ENCODE measurements at regions not wholly inside any gene's neighbourhood (a gene's known extent, or its start where the extent isn't known, plus 50 kb on each side); places are given as distances from the start of the nearest gene placed in this dataset.

DNA sequence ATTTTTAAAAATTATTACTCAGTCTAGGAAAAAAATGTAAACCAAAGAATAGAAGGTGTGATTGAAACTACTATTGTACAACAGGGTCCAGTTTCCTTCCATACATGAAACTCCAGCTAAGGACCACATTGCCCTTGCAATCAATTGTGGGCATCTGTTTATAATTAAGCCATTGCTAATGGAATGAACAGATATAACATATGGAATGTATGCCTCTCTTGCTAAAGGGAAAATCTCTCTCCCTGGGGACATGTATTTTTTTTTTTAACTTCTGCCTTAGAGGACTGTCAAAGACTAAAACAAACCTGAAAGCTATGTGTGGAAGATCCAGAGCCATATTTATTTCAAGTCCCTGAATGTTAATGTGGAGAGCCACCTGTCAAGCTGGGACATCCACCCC is 336.8 kb upstream of the MANEA start:
- Histone ChIP-seq H3K4me2 (no peak overlapping the region), H3K4me1 (ENCODE audit: control insufficient read depth in 1 of 2, insufficient read depth in 2 of 2, low read depth in 1 of 2, low read length in 1 of 2) (peaks cover 0 to 3% of the 10 kb centered on the region in 2 experiments; a peak in 2 of 4 replicates), H3K9me3 (no peaks in the 10 kb centered on the region), H2AFZ (ENCODE audit: low read depth) (no peak overlapping the region), H3F3A (replicated peaks; ENCODE audit: insufficient read depth) (no peaks in the 10 kb centered on the region), H3K9ac (no peak overlapping the region), H3K36me3 (replicated peaks in 1 of 2; ENCODE audit: control insufficient read depth in 1 of 2, insufficient read depth in 2 of 2, low read length in 1 of 2) (no peaks in the 10 kb centered on the region), H3K4me3 (ENCODE audit: low read depth in 2 of 2, low read length in 1 of 2) (no peak overlapping the region), H3K79me2 (ENCODE audit: insufficient read depth) (no peaks in the 10 kb centered on the region), H3K9me2 (no peaks in the 10 kb centered on the region), H4K20me1 (ENCODE audit: insufficient read depth) (no peaks in the 10 kb centered on the region), H3K27me3 (ENCODE audit: insufficient read depth) (no peaks in the 10 kb centered on the region), H3K27ac (ENCODE audit: low read depth in 2 of 2, low read length in 1 of 2) (no peak overlapping the region; a peak in 1 of 4 replicates)
- DNase-seq: peak; percentile 58
- ChIA-PET CTCF (no interaction called here), POLR2A (no interaction called here)
- TF ChIP-seq, protein P1, sequence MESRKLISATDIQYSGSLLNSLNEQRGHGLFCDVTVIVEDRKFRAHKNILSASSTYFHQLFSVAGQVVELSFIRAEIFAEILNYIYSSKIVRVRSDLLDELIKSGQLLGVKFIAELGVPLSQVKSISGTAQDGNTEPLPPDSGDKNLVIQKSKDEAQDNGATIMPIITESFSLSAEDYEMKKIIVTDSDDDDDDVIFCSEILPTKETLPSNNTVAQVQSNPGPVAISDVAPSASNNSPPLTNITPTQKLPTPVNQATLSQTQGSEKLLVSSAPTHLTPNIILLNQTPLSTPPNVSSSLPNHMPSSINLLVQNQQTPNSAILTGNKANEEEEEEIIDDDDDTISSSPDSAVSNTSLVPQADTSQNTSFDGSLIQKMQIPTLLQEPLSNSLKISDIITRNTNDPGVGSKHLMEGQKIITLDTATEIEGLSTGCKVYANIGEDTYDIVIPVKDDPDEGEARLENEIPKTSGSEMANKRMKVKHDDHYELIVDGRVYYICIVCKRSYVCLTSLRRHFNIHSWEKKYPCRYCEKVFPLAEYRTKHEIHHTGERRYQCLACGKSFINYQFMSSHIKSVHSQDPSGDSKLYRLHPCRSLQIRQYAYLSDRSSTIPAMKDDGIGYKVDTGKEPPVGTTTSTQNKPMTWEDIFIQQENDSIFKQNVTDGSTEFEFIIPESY (IDR thresholded peaks at IDR 0.05; ENCODE audit: borderline replicate concordance, low read depth): no peak
- TF ChIP-seq FOXM1 (IDR thresholded peaks at IDR 0.05; ENCODE audit: low read depth): no peak
- TF ChIP-seq, protein P2, sequence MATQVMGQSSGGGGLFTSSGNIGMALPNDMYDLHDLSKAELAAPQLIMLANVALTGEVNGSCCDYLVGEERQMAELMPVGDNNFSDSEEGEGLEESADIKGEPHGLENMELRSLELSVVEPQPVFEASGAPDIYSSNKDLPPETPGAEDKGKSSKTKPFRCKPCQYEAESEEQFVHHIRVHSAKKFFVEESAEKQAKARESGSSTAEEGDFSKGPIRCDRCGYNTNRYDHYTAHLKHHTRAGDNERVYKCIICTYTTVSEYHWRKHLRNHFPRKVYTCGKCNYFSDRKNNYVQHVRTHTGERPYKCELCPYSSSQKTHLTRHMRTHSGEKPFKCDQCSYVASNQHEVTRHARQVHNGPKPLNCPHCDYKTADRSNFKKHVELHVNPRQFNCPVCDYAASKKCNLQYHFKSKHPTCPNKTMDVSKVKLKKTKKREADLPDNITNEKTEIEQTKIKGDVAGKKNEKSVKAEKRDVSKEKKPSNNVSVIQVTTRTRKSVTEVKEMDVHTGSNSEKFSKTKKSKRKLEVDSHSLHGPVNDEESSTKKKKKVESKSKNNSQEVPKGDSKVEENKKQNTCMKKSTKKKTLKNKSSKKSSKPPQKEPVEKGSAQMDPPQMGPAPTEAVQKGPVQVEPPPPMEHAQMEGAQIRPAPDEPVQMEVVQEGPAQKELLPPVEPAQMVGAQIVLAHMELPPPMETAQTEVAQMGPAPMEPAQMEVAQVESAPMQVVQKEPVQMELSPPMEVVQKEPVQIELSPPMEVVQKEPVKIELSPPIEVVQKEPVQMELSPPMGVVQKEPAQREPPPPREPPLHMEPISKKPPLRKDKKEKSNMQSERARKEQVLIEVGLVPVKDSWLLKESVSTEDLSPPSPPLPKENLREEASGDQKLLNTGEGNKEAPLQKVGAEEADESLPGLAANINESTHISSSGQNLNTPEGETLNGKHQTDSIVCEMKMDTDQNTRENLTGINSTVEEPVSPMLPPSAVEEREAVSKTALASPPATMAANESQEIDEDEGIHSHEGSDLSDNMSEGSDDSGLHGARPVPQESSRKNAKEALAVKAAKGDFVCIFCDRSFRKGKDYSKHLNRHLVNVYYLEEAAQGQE (IDR thresholded peaks at IDR 0.05; ENCODE audit: low read depth, low read length): no peak
- no peak for TF ChIP-seq ELF1 (IDR thresholded peaks at IDR 0.05)
- TF ChIP-seq, protein P3, sequence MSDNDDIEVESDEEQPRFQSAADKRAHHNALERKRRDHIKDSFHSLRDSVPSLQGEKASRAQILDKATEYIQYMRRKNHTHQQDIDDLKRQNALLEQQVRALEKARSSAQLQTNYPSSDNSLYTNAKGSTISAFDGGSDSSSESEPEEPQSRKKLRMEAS (IDR thresholded peaks at IDR 0.05; ENCODE audit: low read depth): no peak
- no peak for TF ChIP-seq NRF1 (IDR thresholded peaks at IDR 0.05; ENCODE audit: low read depth, low read length)
- TF ChIP-seq, protein P4, sequence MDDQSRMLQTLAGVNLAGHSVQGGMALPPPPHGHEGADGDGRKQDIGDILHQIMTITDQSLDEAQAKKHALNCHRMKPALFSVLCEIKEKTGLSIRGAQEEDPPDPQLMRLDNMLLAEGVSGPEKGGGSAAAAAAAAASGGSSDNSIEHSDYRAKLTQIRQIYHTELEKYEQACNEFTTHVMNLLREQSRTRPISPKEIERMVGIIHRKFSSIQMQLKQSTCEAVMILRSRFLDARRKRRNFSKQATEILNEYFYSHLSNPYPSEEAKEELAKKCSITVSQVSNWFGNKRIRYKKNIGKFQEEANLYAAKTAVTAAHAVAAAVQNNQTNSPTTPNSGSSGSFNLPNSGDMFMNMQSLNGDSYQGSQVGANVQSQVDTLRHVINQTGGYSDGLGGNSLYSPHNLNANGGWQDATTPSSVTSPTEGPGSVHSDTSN (IDR thresholded peaks at IDR 0.05): no peak
- TF ChIP-seq MEF2A (IDR thresholded peaks at IDR 0.05; ENCODE audit: borderline replicate concordance, low read depth): no peak
- TF ChIP-seq GATA2 (CRISPR knock-in tag; IDR thresholded peaks at IDR 0.05): peak; percentile 69
- no peak for TF ChIP-seq GABPA (IDR thresholded peaks at IDR 0.05; ENCODE audit: low read depth)
- TF ChIP-seq, protein P5, sequence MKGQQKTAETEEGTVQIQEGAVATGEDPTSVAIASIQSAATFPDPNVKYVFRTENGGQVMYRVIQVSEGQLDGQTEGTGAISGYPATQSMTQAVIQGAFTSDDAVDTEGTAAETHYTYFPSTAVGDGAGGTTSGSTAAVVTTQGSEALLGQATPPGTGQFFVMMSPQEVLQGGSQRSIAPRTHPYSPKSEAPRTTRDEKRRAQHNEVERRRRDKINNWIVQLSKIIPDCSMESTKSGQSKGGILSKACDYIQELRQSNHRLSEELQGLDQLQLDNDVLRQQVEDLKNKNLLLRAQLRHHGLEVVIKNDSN (IDR thresholded peaks at IDR 0.05; ENCODE audit: borderline replicate concordance, low read depth): no peak
- peak; percentile 72 for TF ChIP-seq TCF12 (IDR thresholded peaks at IDR 0.05)
- no peak for TF ChIP-seq SIN3A (IDR thresholded peaks at IDR 0.05; ENCODE audit: borderline replicate concordance, low read depth, low read length)
- TF ChIP-seq FOSL2 (IDR thresholded peaks at IDR 0.05; ENCODE audit: borderline replicate concordance, low read depth): no peak
- TF ChIP-seq EP300 (IDR thresholded peaks at IDR 0.05; ENCODE audit: borderline replicate concordance in 1 of 2, low read depth in 1 of 2, low read length in 1 of 2): peak in 1 of 2 experiments; percentile 87; a peak in 2 of 4 replicates
- TF ChIP-seq, protein P6, sequence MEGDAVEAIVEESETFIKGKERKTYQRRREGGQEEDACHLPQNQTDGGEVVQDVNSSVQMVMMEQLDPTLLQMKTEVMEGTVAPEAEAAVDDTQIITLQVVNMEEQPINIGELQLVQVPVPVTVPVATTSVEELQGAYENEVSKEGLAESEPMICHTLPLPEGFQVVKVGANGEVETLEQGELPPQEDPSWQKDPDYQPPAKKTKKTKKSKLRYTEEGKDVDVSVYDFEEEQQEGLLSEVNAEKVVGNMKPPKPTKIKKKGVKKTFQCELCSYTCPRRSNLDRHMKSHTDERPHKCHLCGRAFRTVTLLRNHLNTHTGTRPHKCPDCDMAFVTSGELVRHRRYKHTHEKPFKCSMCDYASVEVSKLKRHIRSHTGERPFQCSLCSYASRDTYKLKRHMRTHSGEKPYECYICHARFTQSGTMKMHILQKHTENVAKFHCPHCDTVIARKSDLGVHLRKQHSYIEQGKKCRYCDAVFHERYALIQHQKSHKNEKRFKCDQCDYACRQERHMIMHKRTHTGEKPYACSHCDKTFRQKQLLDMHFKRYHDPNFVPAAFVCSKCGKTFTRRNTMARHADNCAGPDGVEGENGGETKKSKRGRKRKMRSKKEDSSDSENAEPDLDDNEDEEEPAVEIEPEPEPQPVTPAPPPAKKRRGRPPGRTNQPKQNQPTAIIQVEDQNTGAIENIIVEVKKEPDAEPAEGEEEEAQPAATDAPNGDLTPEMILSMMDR (IDR thresholded peaks at IDR 0.05): no peak
- peak; percentile 99 for TF ChIP-seq RCOR1 (IDR thresholded peaks at IDR 0.05; ENCODE audit: low read length)
- TF ChIP-seq, protein P7, sequence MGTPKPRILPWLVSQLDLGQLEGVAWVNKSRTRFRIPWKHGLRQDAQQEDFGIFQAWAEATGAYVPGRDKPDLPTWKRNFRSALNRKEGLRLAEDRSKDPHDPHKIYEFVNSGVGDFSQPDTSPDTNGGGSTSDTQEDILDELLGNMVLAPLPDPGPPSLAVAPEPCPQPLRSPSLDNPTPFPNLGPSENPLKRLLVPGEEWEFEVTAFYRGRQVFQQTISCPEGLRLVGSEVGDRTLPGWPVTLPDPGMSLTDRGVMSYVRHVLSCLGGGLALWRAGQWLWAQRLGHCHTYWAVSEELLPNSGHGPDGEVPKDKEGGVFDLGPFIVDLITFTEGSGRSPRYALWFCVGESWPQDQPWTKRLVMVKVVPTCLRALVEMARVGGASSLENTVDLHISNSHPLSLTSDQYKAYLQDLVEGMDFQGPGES (IDR thresholded peaks at IDR 0.05; ENCODE audit: low read depth, low read length): no peak
- peak; percentile 41; the same call in 1 of the 2 replicates for TF ChIP-seq POLR2AphosphoS5 (IDR thresholded peaks at IDR 0.05; ENCODE audit: low read depth, low read length)
- TF ChIP-seq CHD2 (IDR thresholded peaks at IDR 0.05; ENCODE audit: low read length, partially characterized antibody): peak; percentile 75
- TF ChIP-seq SMC3 (IDR thresholded peaks at IDR 0.05; ENCODE audit: low read depth, low read length): no peak
- TF ChIP-seq RFX5 (IDR thresholded peaks at IDR 0.05; ENCODE audit: low read length): no peak
- TF ChIP-seq FOXJ3 (CRISPR knock-in tag; IDR thresholded peaks at IDR 0.05): peak; percentile 47; the same call in 1 of the 2 replicates
- TF ChIP-seq NFIC (IDR thresholded peaks at IDR 0.05; ENCODE audit: borderline replicate concordance): no peak
